Keratinocyte (primary cell): ENCODE measurements at regions not wholly inside any gene's neighbourhood (a gene's known extent, or its start where the extent isn't known, plus 50 kb on each side); places are given as distances from the start of the nearest gene placed in this dataset.

Experiments
- CTCF ChIP-seq, 3 experiments: IDR thresholded peaks in 1 of 3; conservative IDR thresholded peaks in 1 of 3; optimal IDR thresholded peaks in 1 of 3; 2 replicates in 2 of 3; 3 replicates in 1 of 3; pipeline versions ENCODE3 to v1.5.1; 2011; ENCODE audit warnings: low read length in 3 of 3, mild to moderate bottlenecking in 3 of 3, moderate library complexity in 2 of 3, control low read depth in 1 of 3, inconsistent platforms in 1 of 3; ENCODE audit not compliant: insufficient read depth in 2 of 3; ENCODE audit errors: extremely low read depth in 1 of 3
- EZH2 ChIP-seq: IDR thresholded peaks from one replicate; pipeline ENCODE4 v1.6.1; 2012; ENCODE audit warnings: inconsistent platforms, mild to moderate bottlenecking, low read length, moderate library complexity

GRCh38 chr11:37968148-37968547 lies 1370.1 kb upstream of the RAG2 start:
- TF ChIP-seq CTCF (optimal IDR thresholded peaks at IDR 0.05 in 1 of 3, IDR thresholded peaks at IDR 0.05 in 1 of 3, conservative IDR thresholded peaks at IDR 0.05 in 1 of 3; ENCODE audit: extremely low read depth in 1 of 3, insufficient read depth in 2 of 3, low read length in 3 of 3) (no peak), EZH2 (no peak)
